Effector memory CD8-positive, alpha-beta T cell (primary cell): ENCODE measurements at regions not wholly inside any gene's neighbourhood (a gene's known extent, or its start where the extent isn't known, plus 50 kb on each side); places are given as distances from the start of the nearest gene placed in this dataset.
"Not testable (repeated sequence)": the region's sequence is repeated elsewhere in the genome, so short reads cannot be mapped to it uniquely, and the experiment has no call there.

Experiments used
- ATAC-seq: fragments of 150-1000 bp; cut with Tn5 transposase; replicated peaks from 2 replicates; pipeline ENCODE4 v1.10.0; 2021; ENCODE audit warnings: mild to moderate bottlenecking, moderate library complexity
- DNase-seq, 3 experiments: peaks; one replicate each; pipeline ENCODE4 v3.0.0; 2021
- H3K27ac Mint-ChIP-seq, 2 donors: one replicate each; pipeline ENCODE4 v1.8.0; 2022; ENCODE audit warnings: mild to moderate bottlenecking in 2 of 2, mixed read lengths in 2 of 2, moderate library complexity in 2 of 2
- H3K27me3 Mint-ChIP-seq, 2 donors: one replicate each; pipeline ENCODE4 v1.8.0; 2022; ENCODE audit warnings: mixed read lengths in 2 of 2
- H3K36me3 Mint-ChIP-seq: one replicate; pipeline ENCODE4 v1.8.0; 2022; ENCODE audit warnings: mild to moderate bottlenecking, moderate library complexity, mixed read lengths; ENCODE audit not compliant: insufficient read depth
- H3K4me1 Mint-ChIP-seq, 2 donors: one replicate each; pipeline ENCODE4 v1.8.0; 2022; ENCODE audit warnings: low read depth in 2 of 2, mixed read lengths in 2 of 2
- H3K4me3 Mint-ChIP-seq, 2 donors: one replicate each; pipeline ENCODE4 v1.8.0; 2022; ENCODE audit warnings: mild to moderate bottlenecking in 2 of 2, mixed read lengths in 2 of 2, moderate library complexity in 2 of 2
- H3K9me3 Mint-ChIP-seq, 2 donors: one replicate each; pipeline ENCODE4 v1.8.0; 2022; ENCODE audit warnings: mixed read lengths in 2 of 2

DNA sequence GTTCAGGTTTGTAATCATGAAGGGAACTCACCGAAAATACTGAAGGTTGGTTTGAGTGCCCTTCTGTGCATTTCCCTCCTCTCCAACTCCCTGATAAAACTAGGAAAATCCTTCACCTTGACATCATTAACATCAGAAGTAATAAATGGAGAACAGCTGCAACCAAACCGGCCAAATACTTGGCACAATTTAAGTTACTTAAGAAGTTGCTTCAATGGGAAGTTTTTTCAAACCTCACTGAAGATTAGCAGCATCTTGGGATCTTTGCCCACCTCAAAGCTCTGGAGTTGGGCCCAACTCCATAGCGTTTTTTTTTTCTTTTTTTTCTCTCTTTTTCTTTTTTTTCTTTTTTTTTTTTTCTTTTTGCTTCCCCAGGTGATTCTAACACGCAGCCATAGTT, 784.8 kb downstream of the KCNA4 start:
- H3K27ac Mint-ChIP-seq: no peak overlapping the region
- no peak overlapping the region for H3K4me3 Mint-ChIP-seq
- no peaks in the 10 kb centered on the region for H3K4me1 Mint-ChIP-seq
- DNase-seq (no peak), ATAC-seq (no peak)
- peaks cover 24 to 38% of the 10 kb centered on the region in 2 donors for H3K9me3 Mint-ChIP-seq
- no peaks in the 10 kb centered on the region for H3K36me3 Mint-ChIP-seq
- H3K27me3 Mint-ChIP-seq: no peaks in the 10 kb centered on the region

DNA sequence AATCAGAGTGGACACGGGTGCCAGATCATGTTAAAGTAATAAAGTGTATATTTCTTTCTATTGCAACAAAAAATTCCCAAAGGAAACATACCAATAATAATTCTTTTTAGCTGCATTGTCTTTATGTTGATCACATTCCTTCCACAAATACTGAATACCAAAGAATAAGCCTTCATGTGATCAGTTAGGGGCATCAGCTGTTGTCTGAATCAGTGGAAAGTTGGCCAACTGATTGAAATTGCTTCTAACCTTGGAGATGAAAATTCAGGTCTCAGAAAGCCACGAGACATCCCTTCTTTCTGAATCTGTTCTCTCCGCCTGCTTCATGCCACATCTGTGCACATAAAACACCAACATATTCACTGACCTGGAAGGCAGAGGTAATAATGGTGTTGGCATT, 785.2 kb downstream of the KCNA4 start:
- Mint-ChIP-seq H3K4me1 (no peaks in the 10 kb centered on the region), H3K4me3 (no peak overlapping the region), H3K9me3 (peaks cover 24 to 42% of the 10 kb centered on the region in 2 donors), H3K27me3 (no peaks in the 10 kb centered on the region), H3K27ac (no peak overlapping the region), H3K36me3 (no peaks in the 10 kb centered on the region)
- ATAC-seq (no peak), DNase-seq (no peak)

DNA sequence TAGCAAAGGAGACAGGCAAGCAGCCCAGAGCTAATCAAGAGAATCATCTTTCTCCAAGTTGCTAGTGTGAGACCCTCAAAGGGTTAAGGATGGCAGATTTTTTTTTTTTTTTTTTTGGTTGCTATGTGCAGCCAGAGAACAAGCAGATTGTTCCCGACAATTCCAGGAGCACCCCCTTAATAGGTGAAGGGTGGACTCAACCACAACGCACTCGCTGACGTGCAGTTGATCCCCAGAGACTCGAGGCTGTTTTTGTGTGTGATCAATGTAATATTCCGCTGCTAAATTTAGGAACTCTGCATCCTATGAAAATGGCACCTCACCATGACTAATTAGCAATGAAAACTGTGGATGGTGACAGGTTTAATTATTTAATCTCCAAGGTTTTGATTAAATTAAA, 789.0 kb downstream of the KCNA4 start:
- no peaks in the 10 kb centered on the region for H3K4me1 Mint-ChIP-seq
- no peaks in the 10 kb centered on the region for H3K36me3 Mint-ChIP-seq
- no peak overlapping the region for H3K27ac Mint-ChIP-seq
- ATAC-seq (no peak), DNase-seq (no peak)
- H3K9me3 Mint-ChIP-seq: peaks cover 20 to 35% of the 10 kb centered on the region in 2 donors
- no peak overlapping the region for H3K4me3 Mint-ChIP-seq
- no peaks in the 10 kb centered on the region for H3K27me3 Mint-ChIP-seq

DNA sequence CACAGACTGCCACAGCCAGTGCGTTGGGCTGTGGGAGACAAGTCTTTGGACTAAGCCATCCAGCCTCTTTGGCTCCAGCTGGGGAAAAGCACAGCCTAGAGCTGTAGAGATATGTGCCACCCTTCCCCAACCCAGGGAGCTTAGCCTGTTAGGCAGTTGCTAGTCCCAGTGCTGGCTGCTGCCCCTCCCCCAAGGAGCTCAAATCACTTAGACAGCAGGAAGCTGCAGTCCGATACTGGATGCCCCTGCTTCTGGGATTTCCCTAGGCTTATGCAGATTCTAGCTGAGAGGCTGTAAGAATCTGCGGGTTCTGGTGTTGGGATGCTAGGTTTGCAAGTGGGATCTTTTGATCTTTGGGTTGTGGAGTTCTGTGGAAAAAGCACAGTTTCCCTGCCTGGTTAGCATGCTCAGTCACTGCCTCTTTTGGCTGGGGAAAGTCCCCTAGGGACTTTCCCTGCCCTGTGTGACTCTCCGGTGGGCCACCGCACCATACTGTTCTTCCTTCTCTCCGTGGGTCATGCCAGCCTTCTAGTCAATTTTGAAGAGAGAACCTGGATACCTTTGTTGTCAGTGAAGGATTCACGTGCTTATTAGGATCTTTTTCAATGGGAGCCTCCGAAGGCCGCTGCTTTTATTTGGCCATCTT, 792.0 kb downstream of the KCNA4 start:
- H3K9me3 Mint-ChIP-seq: peaks cover 16 to 17% of the 10 kb centered on the region in 2 donors
- DNase-seq (no peak), ATAC-seq (no peak)
- H3K27me3 Mint-ChIP-seq: no peaks in the 10 kb centered on the region
- no peaks in the 10 kb centered on the region for H3K4me1 Mint-ChIP-seq
- no peaks in the 10 kb centered on the region for H3K36me3 Mint-ChIP-seq
- H3K4me3 Mint-ChIP-seq: no peak overlapping the region
- H3K27ac Mint-ChIP-seq: no peak overlapping the region

DNA sequence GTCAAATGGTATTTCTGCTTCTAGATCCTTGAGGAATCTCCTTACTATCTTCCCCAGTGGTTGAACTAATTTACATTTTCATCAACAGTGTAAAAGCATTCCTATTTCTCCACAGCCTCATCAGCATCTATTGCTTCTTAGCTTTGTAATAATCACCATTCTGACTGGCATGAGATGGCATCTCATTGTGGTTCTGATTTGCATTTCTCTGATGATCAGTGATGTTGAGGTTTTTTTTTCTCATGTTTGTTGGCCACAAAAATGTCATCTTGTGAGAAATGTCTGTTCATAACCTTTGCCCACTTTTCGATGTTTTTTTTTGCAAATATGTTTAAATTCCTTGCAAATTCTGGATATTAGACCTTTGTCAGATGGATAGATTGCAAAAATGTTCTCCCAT, 797.3 kb downstream of the KCNA4 start:
- H3K36me3 Mint-ChIP-seq, DNase-seq, ATAC-seq, H3K4me1 Mint-ChIP-seq, H3K27me3 Mint-ChIP-seq, H3K4me3 Mint-ChIP-seq, H3K27ac Mint-ChIP-seq: not testable (repeated sequence)
- H3K9me3 Mint-ChIP-seq: peaks cover 17 to 20% of the 10 kb centered on the region in 2 donors

DNA sequence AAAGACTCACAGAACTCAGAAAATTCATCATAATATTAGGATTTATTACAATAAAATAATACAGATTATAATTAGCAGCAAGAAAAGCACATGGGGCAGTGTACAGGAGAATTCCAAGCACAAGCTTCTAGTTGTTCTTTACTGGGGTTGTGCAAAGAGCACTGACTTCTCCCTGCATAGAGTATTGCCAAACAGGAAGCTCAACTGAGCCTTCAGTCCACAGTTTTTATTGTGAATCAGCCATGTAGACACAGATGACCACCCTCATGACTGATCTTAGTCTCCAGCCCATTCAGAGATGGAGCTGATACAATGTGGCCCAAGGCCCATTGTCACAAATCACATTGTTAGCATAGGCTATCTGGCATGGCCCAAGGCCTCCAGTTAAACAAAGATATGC, 798.9 kb downstream of the KCNA4 start:
- Mint-ChIP-seq H3K9me3 (peaks cover 9 to 10% of the 10 kb centered on the region in 2 donors), H3K36me3 (no peaks in the 10 kb centered on the region), H3K27me3 (no peaks in the 10 kb centered on the region), H3K4me3 (no peak overlapping the region), H3K27ac (no peak overlapping the region), H3K4me1 (no peaks in the 10 kb centered on the region)
- no peak for DNase-seq
- no peak for ATAC-seq

DNA sequence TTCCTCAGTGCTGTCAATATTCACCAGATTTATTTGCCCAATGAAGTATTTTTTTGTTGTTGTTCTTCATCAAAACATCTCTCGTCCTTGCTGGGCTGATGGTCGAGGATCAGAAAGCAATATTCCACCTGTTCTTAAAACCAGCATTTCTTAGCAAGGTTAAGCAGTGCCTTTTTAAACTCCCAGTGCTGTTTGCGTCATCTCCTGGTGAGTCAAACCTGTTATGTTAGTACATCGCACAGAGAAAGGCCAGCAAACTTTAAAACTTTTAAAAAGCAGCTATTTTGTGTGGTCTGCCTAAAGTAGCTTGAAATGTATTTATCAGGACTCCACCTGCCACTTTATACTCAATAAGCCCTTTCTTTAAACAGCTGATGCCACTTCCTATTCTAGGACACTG, 802.0 kb downstream of the KCNA4 start:
- no peak overlapping the region for H3K4me3 Mint-ChIP-seq
- no peak for DNase-seq
- no peaks in the 10 kb centered on the region for H3K36me3 Mint-ChIP-seq
- peaks cover 10% of the 10 kb centered on the region in 2 donors for H3K9me3 Mint-ChIP-seq
- H3K27me3 Mint-ChIP-seq: no peaks in the 10 kb centered on the region
- H3K27ac Mint-ChIP-seq: no peak overlapping the region
- ATAC-seq: no peak
- no peaks in the 10 kb centered on the region for H3K4me1 Mint-ChIP-seq

DNA sequence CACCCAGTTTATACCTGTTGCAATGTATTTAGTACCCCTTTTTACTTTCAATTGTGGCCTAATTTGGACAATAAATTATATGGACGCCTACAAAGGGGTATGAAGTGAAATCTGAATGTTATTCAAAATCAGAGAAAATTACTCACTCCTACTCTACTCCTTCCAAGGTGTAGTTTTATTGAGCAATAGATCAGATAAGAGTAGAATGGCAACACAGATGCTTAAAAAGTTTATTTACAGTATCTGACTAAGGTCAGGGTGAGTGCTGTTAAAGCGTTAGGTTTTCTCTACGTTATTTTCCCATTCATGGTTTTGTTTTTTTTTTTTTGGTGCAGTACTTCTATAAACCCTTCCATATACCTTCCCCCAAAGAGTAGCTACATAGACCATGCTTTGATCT, 805.6 kb downstream of the KCNA4 start:
- H3K4me1 Mint-ChIP-seq: no peaks in the 10 kb centered on the region
- no peak overlapping the region for H3K4me3 Mint-ChIP-seq
- no peaks in the 10 kb centered on the region for H3K27me3 Mint-ChIP-seq
- peaks cover 0 to 3% of the 10 kb centered on the region in 2 donors for H3K9me3 Mint-ChIP-seq
- DNase-seq (no peak), ATAC-seq (no peak)
- no peaks in the 10 kb centered on the region for H3K36me3 Mint-ChIP-seq
- H3K27ac Mint-ChIP-seq: no peak overlapping the region

DNA sequence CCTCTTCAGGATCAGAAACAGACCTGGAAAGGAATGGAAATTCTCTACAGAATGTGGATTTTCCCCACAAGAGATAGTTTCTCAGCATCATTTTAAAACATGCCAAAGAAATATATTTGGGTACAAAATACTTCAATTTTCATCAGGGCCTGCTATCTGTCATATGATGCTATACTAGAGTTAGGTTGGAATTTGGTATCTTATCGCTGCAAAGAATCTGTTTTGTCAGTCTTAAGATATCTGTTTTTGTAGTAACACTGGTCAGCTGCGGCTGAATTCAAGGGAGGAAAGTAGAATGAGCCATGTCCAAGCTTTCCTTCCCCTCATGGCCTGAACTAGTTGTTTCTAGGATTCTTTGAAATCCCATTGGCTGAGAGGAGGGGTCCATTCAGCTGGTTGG, 806.4 kb downstream of the KCNA4 start:
- H3K9me3 Mint-ChIP-seq: peaks cover 0 to 3% of the 10 kb centered on the region in 2 donors
- DNase-seq: no peak
- no peaks in the 10 kb centered on the region for H3K4me1 Mint-ChIP-seq
- no peaks in the 10 kb centered on the region for H3K36me3 Mint-ChIP-seq
- H3K4me3 Mint-ChIP-seq: no peak overlapping the region
- no peak for ATAC-seq
- no peak overlapping the region for H3K27ac Mint-ChIP-seq
- no peaks in the 10 kb centered on the region for H3K27me3 Mint-ChIP-seq

DNA sequence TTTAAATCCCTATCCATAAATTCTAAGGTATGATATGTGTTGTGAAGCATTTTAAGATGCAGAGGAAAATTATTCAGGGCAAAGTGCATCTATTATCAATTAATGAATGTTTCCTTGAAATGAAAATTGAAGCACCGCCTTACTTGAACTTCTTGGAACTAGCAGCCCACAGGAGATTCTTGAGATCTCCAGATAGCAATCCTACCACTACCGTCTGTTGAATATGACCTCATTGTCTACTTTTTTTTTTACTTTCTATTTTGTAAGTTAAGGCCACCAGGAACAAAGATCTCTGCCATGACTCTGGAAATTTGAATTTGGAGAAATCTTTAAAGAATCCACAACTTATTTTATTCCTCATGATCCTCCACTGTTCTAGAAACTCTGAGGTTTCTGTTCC, 808.7 kb downstream of the KCNA4 start:
- H3K4me3 Mint-ChIP-seq: no peak overlapping the region
- H3K36me3 Mint-ChIP-seq: no peaks in the 10 kb centered on the region
- H3K27me3 Mint-ChIP-seq: no peaks in the 10 kb centered on the region
- ATAC-seq (no peak), DNase-seq (no peak)
- peaks cover 0 to 3% of the 10 kb centered on the region in 2 donors for H3K9me3 Mint-ChIP-seq
- no peak overlapping the region for H3K27ac Mint-ChIP-seq
- H3K4me1 Mint-ChIP-seq: no peaks in the 10 kb centered on the region

DNA sequence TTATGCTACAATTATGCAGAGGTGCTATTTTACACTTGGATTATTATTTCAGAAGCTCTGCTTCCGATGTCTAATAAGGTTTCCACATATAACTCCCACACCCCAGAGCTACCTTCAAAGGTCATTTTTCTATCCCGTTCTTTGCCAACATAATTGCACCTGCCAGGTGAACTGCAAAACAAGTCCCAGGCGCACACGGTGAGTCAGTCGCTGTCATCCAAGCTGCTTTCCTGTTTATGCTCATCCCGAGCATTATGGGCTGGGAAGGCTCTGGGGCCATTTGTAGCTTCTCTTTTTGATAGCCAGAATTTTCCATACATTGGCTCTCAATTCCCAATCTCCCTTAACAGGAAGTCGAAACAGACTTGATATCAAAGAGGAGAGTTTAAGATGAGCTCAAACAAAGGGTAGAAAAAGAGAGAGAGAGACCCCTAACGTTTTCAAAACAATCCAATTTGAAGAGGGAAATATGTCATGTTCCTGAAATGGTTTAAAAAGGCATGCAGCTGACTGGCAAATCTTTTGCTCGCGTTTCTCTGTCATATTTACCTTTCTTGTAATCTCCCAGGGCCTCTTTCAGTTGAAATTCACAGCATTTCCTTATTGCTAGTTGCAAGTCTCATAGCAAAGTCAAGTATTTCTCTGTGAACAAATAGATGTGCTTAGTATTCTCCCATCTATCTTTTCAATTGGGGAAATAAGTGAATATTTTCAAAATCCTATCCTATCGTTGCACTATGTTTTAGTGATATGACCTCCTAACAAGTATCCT, 815.9 kb downstream of the KCNA4 start:
- Mint-ChIP-seq H3K9me3 (peaks cover 0 to 2% of the 10 kb centered on the region in 2 donors), H3K36me3 (no peaks in the 10 kb centered on the region), H3K4me3 (no peak overlapping the region), H3K27me3 (no peaks in the 10 kb centered on the region), H3K27ac (no peak overlapping the region), H3K4me1 (no peaks in the 10 kb centered on the region)
- DNase-seq (no peak), ATAC-seq (no peak)

DNA sequence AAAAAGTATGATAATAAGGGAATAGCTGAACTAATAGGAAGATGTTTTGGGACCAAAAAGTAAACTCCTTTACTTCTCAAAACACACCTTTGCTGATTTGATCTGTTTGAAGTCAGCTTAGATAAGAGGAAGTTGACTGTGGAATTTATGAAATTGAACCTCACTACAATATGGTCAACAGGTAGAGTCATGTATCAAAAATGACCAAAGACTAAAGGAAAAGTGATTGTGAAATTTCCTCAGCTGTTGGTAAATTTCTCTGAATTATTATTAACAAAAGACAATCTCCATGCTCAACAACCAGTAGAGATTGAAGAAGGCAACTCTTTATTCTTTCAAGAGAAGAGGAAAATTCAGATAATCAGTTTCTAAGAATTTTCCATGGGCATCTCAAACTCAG, 826.5 kb downstream of the KCNA4 start:
- Mint-ChIP-seq H3K9me3 (peaks cover 0 to 9% of the 10 kb centered on the region in 2 donors), H3K4me1 (no peaks in the 10 kb centered on the region), H3K4me3 (no peak overlapping the region)

DNA sequence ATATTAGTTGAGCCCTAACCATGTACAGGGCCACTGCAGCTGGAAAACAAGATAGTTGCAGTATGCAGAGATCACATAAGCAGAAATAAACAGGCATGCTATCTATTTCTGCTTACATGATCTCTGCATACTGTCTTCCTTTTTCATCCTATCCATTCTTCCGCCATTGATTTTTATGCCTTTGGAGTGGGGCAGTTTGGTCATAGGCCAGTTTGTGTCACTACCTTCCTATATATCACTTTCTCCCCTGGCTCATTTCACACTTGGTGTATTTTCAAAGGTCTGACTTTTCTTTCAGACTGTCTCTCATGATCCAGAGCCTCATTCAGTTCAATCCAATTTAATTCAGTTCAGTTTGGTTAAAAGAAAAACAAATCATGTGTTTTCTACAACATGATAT, 829.6 kb downstream of the KCNA4 start:
- no peaks in the 10 kb centered on the region for H3K36me3 Mint-ChIP-seq
- DNase-seq: no peak
- ATAC-seq: no peak
- H3K4me3 Mint-ChIP-seq: no peak overlapping the region
- no peaks in the 10 kb centered on the region for H3K4me1 Mint-ChIP-seq
- no peaks in the 10 kb centered on the region for H3K27me3 Mint-ChIP-seq
- H3K27ac Mint-ChIP-seq: no peak overlapping the region
- peaks cover under 1 to 6% of the 10 kb centered on the region in 2 donors for H3K9me3 Mint-ChIP-seq

More for the DNA sequence above, 826.5 kb downstream of the KCNA4 start:
- no peak overlapping the region for H3K27ac Mint-ChIP-seq
- ATAC-seq: no peak
- H3K36me3 Mint-ChIP-seq: no peaks in the 10 kb centered on the region
- no peaks in the 10 kb centered on the region for H3K27me3 Mint-ChIP-seq
- DNase-seq: no peak
